ENCODE measurements at regions not wholly inside any gene's neighbourhood (a gene's known extent, or its start where the extent isn't known, plus 50 kb on each side); places are given as distances from the start of the nearest gene placed in this dataset.

GRCh38 chr13:104057861-104058260 is 991.6 kb upstream of the SLC10A2 start:
- peak; percentile 4 for DNase-seq (ENCODE audit: low spot score)

- no peak for DNase-seq (ENCODE audit: low spot score)
Observed at GRCh38 chr13:104045907-104046306, 979.7 kb upstream of the SLC10A2 start.

- peak; percentile 28 for DNase-seq (ENCODE audit: low spot score)
Observed at GRCh38 chr13:104043184-104043583, 977.0 kb upstream of the SLC10A2 start.

GRCh38 chr13:104034891-104035290 is 968.7 kb upstream of the SLC10A2 start:
- DNase-seq (ENCODE audit: low spot score): no peak

- DNase-seq (ENCODE audit: low spot score): no peak
Observed at GRCh38 chr13:104025303-104025702, 959.1 kb upstream of the SLC10A2 start.

GRCh38 chr13:104024416-104025170 is 958.4 kb upstream of the SLC10A2 start:
- peak; percentile 49 for DNase-seq (ENCODE audit: low spot score)

GRCh38 chr13:104021806-104022397 is 955.7 kb upstream of the SLC10A2 start:
- no peak for DNase-seq (ENCODE audit: low spot score)

- DNase-seq (ENCODE audit: low spot score): no peak
Observed at GRCh38 chr13:104017317-104017716, 951.1 kb upstream of the SLC10A2 start.

- DNase-seq (ENCODE audit: low spot score): peak; percentile 72
Observed at GRCh38 chr13:104015646-104016396, 949.6 kb upstream of the SLC10A2 start.

- DNase-seq (ENCODE audit: low spot score): peak; percentile 68
Observed at GRCh38 chr13:104014803-104015645, 948.8 kb upstream of the SLC10A2 start.

- DNase-seq (ENCODE audit: low spot score): peak; percentile 65
Observed at GRCh38 chr13:104011505-104012241, 945.5 kb upstream of the SLC10A2 start.

GRCh38 chr13:104008541-104009435 is 942.6 kb upstream of the SLC10A2 start:
- peak; percentile 19 for DNase-seq (ENCODE audit: low spot score)

- DNase-seq (ENCODE audit: low spot score): no peak
Observed at GRCh38 chr13:104008075-104008474, 941.9 kb upstream of the SLC10A2 start.

GRCh38 chr13:104006625-104007075 is 940.4 kb upstream of the SLC10A2 start:
- DNase-seq (ENCODE audit: low spot score): peak; percentile 83

GRCh38 chr13:104004572-104004971 is 938.4 kb upstream of the SLC10A2 start:
- DNase-seq (ENCODE audit: low spot score): no peak

GRCh38 chr13:104002216-104002615 is 936.0 kb upstream of the SLC10A2 start:
- DNase-seq (ENCODE audit: low spot score): peak; percentile 1

- DNase-seq (ENCODE audit: low spot score): no peak
Observed at GRCh38 chr13:104001766-104002165, 935.5 kb upstream of the SLC10A2 start.

- DNase-seq (ENCODE audit: low spot score): no peak
Observed at GRCh38 chr13:103996733-103997132, 930.5 kb upstream of the SLC10A2 start.

- DNase-seq (ENCODE audit: low spot score): no peak
Observed at GRCh38 chr13:103983948-103984347, 917.7 kb upstream of the SLC10A2 start.

- DNase-seq (ENCODE audit: low spot score): peak; percentile 85
Observed at GRCh38 chr13:103976371-103976770, 910.2 kb upstream of the SLC10A2 start.

Data from kidney tubule cell (primary cell).